GM21423 (cell line): ENCODE measurements at regions not wholly inside any gene's neighbourhood (a gene's known extent, or its start where the extent isn't known, plus 50 kb on each side); places are given as distances from the start of the nearest gene placed in this dataset.
"Not testable (repeated sequence)": the region's sequence is repeated elsewhere in the genome, so short reads cannot be mapped to it uniquely, and the experiment has no call there.

Experiments
- ATAC-seq: cut with Tn5 transposase; IDR thresholded peaks from one replicate; pipeline ENCODE4 v1.9.1; 2021; ENCODE audit warnings: mild to moderate bottlenecking, moderate library complexity; ENCODE audit not compliant: unreplicated experiment

DNA sequence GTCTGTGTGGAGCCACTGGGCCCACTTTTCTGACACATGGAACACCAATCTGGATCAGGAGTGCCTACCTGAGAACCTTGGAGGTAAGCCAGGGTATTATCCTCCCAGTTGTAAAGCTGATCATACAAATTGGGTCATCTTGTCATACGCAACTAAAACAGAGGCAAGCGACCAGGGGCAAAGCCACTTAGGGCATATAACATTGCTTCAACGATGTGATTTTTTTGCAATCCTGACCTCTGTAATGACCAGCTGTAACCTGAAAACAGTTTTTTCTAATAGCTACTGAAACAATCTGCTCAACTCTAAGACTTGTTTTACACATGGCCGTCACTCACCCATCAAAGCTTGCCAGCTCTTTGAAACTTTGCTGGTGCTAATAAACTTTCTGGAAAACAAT, 261.5 kb upstream of the AGTR2 start:
- no peak for ATAC-seq

DNA sequence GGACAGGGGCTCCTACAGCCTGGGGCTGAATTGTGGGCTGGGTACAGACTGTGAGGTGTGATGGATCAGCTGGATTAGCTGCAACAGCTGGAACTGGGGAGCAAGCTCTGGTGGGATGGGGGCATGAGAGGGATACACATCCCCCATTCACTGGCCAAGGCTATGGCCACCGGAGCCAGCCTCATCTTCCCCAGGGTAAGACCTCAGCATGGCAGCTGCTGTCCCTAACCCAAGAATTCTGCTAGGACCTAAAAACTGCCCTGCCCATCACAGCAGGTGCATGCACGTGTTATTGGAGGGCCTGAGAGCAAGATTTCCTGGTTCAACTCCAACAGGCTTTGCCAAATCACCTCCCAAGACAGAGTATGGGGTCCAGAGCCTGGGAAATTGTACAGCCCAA, 258.6 kb upstream of the AGTR2 start:
- ATAC-seq = no peak

DNA sequence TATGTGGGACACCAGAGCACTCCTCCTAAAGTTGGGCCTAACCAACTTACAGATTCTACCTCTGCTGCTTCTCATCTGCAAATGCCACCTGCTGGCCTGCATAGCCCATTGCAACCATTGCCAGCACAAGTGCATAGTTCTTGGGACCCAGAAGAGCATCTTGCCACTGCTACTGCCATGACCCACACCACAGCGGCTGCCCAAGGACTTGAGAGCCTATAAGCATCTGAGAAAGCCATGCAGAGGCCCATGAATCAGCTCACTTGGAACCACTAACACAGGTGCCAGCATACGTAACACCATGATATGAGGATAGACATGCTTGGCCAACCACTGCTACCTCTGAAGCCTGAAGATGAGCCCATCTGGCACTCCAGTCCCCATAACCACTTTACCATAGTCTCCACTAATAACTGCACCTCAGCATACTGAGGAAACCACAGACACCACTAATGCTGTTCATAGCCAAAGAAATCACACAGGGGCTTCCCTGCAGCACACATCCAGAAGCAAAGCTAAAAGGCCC, 258.1 kb upstream of the AGTR2 start:
- peak; percentile 95 for ATAC-seq

DNA sequence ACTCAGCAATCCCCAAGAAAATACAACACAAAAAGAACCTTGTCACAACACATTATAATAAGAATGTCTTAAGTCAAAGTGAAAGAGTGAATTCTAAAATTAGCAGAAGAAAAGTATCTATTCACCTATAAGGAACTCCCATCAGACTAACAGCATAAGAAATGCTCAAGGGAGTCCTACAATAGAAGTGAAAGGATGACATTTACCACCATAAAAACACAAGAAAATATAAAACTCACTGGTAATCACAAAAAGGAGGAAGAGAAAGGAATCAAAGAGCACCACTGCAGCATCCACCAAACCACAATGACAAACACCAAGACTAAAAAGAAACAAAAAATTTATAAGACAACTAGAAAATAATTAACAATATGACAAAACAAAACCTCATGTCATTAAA, 257.0 kb upstream of the AGTR2 start:
- ATAC-seq = peak; percentile 48

DNA sequence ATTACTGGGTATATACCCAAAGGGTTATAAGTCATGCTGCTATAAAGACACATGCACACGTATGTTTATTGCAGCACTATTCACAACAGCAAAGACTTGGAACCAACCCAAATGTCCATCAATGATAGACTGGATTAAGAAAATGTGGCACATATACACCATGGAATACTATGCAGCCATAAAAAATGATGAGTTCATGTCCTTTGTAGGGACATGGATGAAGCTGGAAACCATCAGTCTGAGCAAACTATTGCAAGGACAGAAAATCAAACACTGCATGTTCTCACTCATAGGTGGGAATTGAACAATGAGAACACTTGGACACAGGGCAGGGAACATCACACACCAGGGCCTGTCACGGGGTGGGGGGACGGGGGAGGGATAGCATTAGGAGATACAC, 254.9 kb upstream of the AGTR2 start:
- not testable (repeated sequence) for ATAC-seq

DNA sequence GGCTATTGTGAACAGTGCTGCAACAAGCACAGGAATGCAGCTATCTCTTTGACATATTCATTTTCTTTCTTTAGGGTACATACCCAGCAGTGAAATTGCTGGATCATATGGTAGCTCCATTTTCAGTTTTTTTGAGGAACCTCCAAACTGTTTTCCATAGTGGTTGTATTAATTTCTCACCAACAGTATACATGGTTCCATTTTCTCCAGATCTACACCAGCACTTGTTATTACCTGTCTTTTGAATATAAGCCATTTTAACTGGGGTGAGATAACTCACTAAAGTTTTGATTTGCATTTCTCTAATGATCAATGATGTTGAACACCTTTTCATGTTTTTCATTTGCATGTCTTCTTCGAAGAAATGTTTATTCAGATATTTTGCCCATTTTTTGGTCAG, 241.1 kb upstream of the AGTR2 start:
- no peak for ATAC-seq

DNA sequence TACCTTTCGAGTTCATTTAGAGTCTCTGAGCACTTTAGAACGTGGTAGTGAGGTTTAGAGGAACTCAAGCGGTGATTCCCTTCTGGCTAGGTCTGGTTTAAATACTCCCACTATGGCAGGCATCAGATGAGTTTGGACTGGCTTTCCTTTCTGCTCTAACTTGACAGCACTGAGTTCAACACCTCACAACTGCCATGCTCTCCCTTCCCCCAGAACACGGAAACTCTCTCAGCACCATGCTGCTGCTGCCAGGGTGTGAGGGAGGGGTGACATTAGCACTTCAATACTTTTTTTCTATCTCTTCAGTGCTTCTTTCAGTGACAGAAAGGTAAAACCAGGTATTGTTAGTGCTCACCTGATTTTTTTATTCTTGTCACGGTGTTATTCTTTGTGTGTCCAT, 234.5 kb upstream of the AGTR2 start:
- no peak for ATAC-seq

DNA sequence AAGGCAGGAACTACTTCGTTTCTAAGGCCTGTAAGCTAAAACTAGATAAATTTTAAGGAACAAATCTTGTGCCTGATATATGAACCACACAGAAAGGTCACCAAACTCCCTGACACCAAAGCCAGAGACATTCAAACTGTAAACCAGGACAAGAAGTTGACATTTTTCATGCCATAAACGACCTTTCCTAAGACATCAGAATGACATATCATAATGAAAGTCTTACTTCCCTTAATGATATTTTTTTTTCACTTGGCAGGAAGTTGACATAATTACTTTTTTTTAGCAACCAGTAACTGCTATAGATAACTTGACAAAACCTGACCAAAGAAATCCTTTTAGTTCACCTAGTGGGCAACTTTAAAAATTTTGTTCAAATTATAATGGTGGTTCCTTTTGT, 231.5 kb upstream of the AGTR2 start:
- peak; percentile 61 for ATAC-seq

DNA sequence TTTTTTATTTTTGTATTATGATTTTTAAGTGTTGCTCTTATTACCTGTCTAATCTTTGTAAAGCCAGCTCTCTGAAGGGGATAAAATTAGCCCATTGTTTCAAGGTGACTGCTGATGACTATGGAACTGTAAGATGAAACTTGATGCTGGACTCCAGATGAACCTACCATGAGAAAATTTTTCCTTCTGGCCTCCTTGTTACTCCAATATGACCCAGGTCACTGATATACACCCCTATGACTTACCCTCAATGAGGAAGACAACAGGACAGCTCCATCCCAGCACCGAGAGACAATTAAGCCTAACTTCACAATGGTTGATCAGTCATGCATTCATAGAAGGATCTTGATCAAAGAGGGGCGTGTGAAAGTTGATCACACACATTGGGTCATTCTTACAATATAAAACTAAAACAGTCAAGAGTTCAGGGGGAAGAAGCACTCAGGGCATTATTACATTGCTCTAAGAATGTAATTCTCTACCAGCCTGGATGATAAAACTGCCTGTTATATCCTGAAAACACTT, 230.8 kb upstream of the AGTR2 start:
- ATAC-seq = no peak

DNA sequence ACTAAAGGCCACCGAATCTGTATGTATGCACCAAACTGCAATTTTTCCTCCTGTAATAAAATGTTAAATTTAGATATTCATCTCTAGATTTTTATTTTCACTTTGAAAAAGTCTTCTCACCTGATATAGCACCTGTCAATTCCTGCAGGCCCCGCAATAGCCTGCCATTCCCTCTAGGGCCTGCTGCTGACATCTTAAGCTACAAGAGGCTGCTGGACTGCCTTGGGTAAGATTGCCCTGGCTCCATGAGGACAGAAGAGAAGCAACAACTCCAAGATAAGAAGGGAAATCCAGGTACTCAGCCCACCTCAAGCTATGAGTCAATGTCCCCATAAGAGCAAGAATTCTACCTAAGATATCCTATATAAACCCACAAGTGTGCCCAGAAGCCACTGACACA, 230.2 kb upstream of the AGTR2 start:
- peak; percentile 24 for ATAC-seq

DNA sequence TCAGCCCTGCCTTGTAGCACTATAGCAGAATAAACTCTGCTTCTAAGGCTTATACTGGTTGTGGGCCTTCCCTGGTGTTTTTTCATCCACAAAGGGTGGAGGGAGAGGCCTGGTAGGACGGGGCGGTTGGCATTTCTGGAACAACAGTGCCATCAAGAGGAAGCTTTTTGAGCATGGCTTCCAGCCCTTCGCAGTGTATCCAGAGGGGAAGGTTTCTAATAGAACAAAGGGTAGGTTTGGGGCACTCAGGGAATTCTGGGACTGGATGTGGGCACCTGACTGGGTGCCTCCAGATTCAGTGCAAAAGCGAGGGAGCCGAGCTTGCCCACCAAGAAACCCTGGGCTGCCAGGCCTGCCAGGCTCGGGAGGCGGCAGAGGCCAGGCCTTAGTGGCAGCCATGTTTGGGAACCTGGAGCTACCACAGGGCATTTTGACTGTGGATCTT, 229.6 kb upstream of the AGTR2 start:
- ATAC-seq = peak; percentile 64

DNA sequence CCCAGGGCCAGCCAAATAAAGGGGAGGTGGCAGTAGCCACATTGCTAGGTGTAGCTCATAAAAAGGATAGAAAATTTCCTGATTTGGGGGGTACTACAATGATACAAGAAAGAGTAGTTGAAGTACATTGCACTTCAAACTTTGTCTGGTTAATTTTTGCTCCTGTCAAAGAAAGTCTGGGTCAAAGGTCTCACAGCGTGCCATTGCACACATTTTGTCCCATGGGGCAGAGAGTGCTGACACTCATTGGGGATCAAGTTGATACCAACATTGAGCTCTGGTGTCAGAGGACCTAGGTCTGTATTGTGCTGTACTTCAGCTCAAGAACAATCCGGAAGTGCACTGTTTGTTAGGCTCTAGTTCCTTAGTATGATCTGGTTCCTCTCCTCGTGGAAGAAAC, 229.2 kb upstream of the AGTR2 start:
- no peak for ATAC-seq

DNA sequence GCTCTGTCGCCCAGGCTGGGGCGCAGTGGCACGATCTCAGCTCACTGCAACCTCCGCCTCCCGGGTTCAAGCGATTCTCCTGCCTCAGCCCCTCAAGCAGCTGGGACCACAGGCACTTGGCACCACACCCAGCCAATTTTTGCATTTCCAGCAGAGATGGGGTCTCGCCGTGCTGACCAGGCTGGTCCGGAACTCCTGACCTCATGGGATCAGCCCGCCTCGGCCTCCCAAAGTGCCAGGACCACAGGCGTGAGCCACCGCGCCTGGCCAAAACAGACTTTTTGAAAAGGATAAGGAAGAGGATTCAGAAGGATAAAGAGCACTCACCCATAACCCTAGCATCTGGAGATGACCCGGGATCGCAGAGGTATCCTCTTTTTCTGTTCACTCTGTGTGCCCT, 224.5 kb upstream of the AGTR2 start:
- no peak for ATAC-seq

DNA sequence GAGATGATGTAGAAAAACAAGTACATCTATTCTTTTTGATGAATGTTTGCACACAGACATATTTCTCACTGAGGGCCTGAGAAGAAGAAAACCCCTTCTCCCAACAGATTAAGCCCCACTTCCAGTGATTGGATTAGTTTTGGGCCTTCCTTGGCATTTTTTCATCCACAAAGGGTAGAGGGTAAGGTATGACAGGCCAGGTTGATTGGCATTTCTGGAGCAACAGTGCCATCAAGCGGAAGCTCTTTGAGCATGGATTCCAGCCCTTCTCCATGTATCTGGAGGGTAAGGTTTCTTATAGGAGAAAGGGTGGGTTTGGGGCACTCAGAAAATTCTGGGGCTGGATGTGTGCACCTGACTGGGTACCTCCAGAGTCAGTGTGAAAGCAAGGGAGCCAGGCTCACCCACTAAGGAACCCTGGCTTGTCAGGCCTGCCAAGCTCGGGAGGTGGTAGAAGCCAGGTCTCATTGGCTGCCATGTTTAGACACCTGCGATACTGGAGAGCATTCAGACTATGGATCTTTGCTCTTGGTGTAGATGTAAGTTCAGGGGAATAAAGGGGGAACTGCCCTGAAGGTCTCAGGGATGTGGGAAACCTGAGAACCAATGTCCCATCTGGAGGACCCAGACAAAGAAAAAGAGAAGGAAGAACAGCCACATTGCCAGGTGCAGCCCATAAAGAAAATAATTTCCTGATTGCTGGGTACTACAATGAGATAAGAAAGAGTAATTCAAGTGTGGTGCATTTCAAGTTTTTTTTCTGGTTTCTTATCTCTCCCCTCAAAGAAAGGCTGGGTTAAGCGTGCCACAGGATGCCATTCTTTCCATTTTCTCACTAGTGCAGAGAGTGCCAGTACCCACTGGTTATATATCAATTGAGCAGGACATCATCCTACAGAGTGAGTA, 222.3 kb upstream of the AGTR2 start:
- ATAC-seq = no peak

DNA sequence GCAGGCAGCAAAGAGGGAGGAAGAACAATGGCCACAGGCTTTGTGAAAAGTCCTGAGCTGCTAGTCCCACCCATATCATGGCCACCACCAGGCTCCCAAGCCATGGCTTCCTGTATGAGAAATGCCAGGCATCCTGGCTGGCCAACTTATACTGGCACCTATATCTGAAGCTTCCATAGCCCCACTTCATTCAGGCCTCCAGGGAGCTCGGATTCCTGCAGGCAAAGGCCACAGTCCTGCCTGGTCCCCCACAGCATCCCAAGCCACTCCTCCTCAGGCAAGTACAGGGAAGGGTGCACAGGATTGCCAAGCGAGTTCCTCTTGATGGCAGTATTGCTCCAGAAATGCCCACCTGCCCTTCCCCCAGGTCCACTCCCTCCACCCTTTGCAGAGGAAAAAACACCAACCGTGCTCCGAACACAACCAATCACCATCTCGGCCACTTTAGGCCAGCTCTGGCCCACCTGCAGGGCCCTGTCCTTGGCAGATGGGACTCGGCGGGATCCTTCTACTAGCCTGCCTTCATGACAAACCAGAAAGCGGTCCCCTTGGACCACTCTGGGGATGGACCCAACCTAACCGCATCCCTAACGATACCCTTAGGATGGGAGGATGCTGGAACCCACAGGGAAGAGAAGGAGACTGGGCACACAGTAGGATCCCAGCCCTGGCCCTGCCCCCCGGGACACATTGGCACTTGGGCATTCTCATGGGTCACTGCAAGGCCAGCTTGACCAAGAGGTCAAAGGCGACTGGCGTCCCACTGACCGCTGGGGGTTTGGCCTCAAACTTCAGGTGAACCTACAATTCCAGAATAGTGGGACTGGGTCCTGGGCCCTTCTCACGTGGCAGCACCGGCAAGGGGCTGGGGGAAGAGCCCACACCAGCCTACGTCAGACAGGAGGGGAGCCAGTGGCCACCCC, 220.4 kb upstream of the AGTR2 start:
- no peak for ATAC-seq

DNA sequence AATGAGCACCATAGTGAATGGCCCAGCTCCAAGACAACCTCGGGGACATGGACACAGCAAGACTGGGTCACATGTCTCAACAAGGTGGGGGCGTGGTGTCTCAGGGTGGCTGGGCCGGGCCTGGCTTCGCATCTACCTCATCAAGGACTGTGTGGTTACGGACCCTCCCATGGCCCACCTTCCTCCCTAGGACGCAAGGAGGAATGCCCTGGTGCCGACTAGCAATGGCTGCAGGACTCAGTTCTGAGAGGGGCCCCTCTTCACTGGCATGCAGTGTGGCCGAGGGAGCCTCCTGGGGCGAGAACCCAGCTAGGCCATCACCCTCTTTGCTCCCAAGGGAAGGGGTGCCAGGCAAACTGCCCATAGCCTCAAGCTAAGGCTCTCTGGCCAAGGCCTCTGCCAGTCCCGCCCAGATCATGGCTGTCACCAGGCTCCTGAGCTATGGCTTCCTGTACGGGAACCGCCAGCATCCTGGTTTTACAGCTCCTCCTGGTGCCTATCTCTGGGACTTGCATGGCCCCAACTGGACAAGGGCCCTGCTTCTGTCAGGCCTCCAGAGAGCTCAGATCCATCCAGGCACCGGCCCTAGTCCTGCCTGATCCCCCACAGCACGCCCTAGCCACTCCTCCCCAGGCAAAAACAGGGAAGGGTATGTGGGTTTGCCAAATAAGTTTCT, 218.0 kb upstream of the AGTR2 start:
- no peak for ATAC-seq

DNA sequence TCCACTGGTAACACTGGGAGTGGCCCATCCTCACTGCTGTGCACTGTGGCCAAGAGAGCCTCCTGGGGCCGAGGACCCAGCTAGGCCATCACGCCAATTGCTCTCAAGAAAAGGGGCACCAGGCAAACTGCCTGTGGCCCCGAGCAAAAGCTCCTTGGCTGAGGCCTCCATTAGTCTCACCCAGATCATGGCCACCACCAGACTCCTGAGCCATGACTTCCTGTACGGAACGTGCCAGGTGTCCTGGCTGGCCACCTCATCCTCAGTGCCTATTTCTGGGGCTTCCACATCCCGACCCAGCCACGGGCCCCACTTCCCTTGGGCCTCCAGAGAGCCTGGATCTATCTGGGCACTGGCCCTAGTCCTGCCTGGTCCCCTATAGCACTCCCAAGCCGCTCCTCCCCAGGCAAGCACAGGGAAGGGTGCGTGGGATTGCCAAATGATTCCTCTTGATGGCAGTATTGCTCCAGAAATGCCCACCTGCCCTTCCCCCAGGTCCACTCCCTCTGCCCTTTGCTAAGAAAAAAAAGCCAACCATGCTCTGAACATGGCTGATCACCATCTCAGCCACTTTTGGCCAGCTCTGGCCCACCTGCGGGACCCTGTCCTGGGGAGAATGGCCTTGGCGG, 212.6 kb upstream of the AGTR2 start:
- no peak for ATAC-seq

DNA sequence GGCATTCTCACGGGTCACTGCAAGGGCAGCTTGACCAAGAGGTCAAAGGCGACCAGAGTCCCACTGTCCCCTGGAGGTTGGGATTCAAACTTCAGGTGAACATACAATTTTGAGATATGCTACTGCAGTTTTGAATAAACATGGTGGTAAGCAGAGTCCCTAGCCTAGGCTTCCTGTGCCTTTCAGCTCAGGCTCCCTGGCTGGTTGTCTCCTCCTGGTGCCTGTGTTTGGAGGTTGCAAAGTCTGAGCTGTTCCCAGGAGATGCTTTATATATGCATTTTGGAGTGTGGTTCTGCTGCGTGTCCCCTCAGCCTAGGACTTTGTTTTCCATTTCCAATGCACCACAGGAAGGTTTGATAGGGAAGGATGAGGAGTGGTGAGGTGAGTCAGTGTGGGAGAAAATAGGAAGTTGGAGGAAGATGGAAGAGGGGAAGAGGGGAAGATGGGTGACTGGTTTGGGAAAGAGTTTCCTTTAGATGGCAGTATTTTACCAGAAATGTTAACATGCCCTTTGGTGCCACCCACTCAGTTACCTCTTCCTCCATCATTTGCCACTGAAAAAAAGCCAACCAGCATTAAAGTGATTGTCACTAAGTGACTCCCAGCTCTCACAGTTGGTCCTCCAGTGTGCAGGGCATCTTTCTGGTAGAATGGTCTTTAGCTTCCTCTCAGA, 211.7 kb upstream of the AGTR2 start:
- ATAC-seq = no peak

DNA sequence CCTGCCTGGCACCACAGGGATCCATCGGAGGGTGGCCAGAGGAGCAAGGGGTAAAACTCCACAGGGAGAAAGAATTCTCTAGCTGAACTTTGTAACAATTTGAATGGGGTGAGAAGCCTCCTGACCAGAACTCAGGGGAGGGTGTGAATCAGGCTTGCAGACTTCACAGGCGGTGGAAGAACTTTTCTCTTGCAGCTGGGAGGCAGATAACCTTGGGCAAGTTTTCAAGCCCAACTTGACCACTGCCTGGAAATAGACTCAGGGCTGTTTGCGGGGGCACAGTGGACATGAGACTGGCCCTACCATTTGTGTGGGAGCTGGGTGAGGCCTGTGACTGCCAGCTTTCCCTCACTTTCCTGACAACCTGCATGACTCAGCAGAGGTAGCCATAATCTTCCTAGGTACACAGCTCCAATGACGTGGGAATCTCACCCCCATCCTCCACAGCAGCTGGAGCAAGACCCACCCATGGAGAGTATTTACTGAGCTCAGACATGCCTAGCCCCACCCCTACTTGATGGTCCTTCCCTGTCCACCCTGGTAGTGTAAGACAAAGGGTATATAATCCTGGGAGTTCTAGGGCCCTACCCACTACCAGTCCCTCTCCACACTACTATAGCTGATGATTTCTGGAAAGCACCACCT, 210.0 kb upstream of the AGTR2 start:
- ATAC-seq = no peak
